ENCODE measurements at regions not wholly inside any gene's neighbourhood (a gene's known extent, or its start where the extent isn't known, plus 50 kb on each side); places are given as distances from the start of the nearest gene placed in this dataset.

- TF ChIP-seq RBM39 (IDR thresholded peaks at IDR 0.05; ENCODE audit: low read depth, low read length, poor library complexity, severe bottlenecking), result no peak
- TF ChIP-seq, protein P1, sequence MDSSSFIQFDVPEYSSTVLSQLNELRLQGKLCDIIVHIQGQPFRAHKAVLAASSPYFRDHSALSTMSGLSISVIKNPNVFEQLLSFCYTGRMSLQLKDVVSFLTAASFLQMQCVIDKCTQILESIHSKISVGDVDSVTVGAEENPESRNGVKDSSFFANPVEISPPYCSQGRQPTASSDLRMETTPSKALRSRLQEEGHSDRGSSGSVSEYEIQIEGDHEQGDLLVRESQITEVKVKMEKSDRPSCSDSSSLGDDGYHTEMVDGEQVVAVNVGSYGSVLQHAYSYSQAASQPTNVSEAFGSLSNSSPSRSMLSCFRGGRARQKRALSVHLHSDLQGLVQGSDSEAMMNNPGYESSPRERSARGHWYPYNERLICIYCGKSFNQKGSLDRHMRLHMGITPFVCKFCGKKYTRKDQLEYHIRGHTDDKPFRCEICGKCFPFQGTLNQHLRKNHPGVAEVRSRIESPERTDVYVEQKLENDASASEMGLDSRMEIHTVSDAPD (CRISPR knock-in tag; IDR thresholded peaks at IDR 0.05), result no peak
- TF ChIP-seq ZNF496 (CRISPR knock-in tag; IDR thresholded peaks at IDR 0.05; ENCODE audit: insufficient replicate concordance), result no peak
- TF ChIP-seq BCLAF1 (IDR thresholded peaks at IDR 0.05), result no peak
- no peak for TF ChIP-seq MZF1 (CRISPR knock-in tag; IDR thresholded peaks at IDR 0.05; ENCODE audit: borderline replicate concordance)
- no peak for TF ChIP-seq SMAD9 (CRISPR knock-in tag; IDR thresholded peaks at IDR 0.05)
- no peak for TF ChIP-seq HIC2 (CRISPR knock-in tag; IDR thresholded peaks at IDR 0.05; ENCODE audit: low read depth)
- TF ChIP-seq, protein P2, sequence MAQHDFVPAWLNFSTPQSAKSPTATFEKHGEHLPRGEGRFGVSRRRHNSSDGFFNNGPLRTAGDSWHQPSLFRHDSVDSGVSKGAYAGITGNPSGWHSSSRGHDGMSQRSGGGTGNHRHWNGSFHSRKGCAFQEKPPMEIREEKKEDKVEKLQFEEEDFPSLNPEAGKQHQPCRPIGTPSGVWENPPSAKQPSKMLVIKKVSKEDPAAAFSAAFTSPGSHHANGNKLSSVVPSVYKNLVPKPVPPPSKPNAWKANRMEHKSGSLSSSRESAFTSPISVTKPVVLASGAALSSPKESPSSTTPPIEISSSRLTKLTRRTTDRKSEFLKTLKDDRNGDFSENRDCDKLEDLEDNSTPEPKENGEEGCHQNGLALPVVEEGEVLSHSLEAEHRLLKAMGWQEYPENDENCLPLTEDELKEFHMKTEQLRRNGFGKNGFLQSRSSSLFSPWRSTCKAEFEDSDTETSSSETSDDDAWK (CRISPR knock-in tag; IDR thresholded peaks at IDR 0.05), result no peak
Measured at GRCh38 chr2:12949406-12949805, 232.7 kb downstream of the TRIB2 start (continued).

Data from HepG2 (cell line).